WTC11 (cell line): ENCODE measurements at regions not wholly inside any gene's neighbourhood (a gene's known extent, or its start where the extent isn't known, plus 50 kb on each side); places are given as distances from the start of the nearest gene placed in this dataset.

ENCODE experiments used
- ATAC-seq: fragments of 200-7000 bp; cut with Tn5 transposase; 2 replicates; pipeline ENCODE4 v1.10.0; 2021; ENCODE audit warnings: mild to moderate bottlenecking, moderate library complexity
- CTCF ChIA-PET: fragments of 300-600 bp; sonication (Branson Sonifier 250); formaldehyde crosslinking; loops from one replicate; lab custom pipeline; 2021; ENCODE audit warnings: antibody characterized with exemption; lab: Charles Lee
- POLR2A ChIA-PET: fragments of 350-600 bp; sonication (Branson Sonifier 250); formaldehyde crosslinking; loops from one replicate; lab custom pipeline; 2021; ENCODE audit warnings: antibody characterized with exemption; lab: Charles Lee
- DNase-seq: peaks from one replicate; pipeline ENCODE4 v3.0.0; 2021; ENCODE audit warnings: low spot score
- H3K27ac Mint-ChIP-seq: 2 replicates; pipeline ENCODE4 v1.8.0; 2021; ENCODE audit warnings: mixed read lengths
- H3K27me3 Mint-ChIP-seq: 2 replicates; pipeline ENCODE4 v1.8.0; 2021; ENCODE audit warnings: low read depth, mild to moderate bottlenecking, moderate library complexity, mixed read lengths
- H3K36me3 Mint-ChIP-seq: 2 replicates; pipeline ENCODE4 v1.8.0; 2021; ENCODE audit warnings: mixed read lengths
- H3K4me1 Mint-ChIP-seq: 2 replicates; pipeline ENCODE4 v1.8.0; 2022; ENCODE audit warnings: mixed read lengths
- H3K4me3 Mint-ChIP-seq: 2 replicates; pipeline ENCODE4 v1.8.0; 2021; ENCODE audit warnings: mild to moderate bottlenecking, moderate library complexity, mixed read lengths
- H3K9me3 Mint-ChIP-seq: 2 replicates; pipeline ENCODE4 v1.8.0; 2021; ENCODE audit warnings: mixed read lengths
- ELF4 ChIP-seq: sonication (generic); formaldehyde crosslinking; IDR thresholded peaks from 2 replicates; pipeline ENCODE4 v1.8.1; 2022; ENCODE audit warnings: low read depth, mild to moderate bottlenecking, moderate library complexity, missing genetic modification reagents
- FOXK1 ChIP-seq: sonication (generic); formaldehyde crosslinking; IDR thresholded peaks from 2 replicates; pipeline ENCODE4 v1.8.0; 2022; ENCODE audit warnings: mild to moderate bottlenecking, moderate library complexity, missing genetic modification reagents
- GABPB1 ChIP-seq: sonication (generic); formaldehyde crosslinking; IDR thresholded peaks from 2 replicates; pipeline ENCODE4 v1.8.1; 2023; ENCODE audit warnings: mild to moderate bottlenecking, missing genetic modification reagents
- GRHL2 ChIP-seq: fragments of 250-450 bp; sonication (Bioruptor Pico); IDR thresholded peaks from 2 replicates; pipeline ENCODE4 v1.8.0; 2022; ENCODE audit warnings: mild to moderate bottlenecking, moderate library complexity; ENCODE audit not compliant: insufficient replicate concordance, severe bottlenecking
- MYBL2 ChIP-seq: sonication (generic); formaldehyde crosslinking; IDR thresholded peaks from 2 replicates; pipeline ENCODE4 v1.8.1; 2023; ENCODE audit warnings: mild to moderate bottlenecking, moderate library complexity, missing genetic modification reagents
- ZNF232 ChIP-seq: sonication (generic); formaldehyde crosslinking; IDR thresholded peaks from 2 replicates; pipeline ENCODE4 v1.8.0; 2022; ENCODE audit warnings: mild to moderate bottlenecking, missing genetic modification reagents
- TF ChIP-seq, protein P1 (sequence below): sonication (generic); formaldehyde crosslinking; IDR thresholded peaks from 2 replicates; pipeline ENCODE4 v1.8.0; 2022; ENCODE audit warnings: mild to moderate bottlenecking, missing genetic modification reagents
- TF ChIP-seq, protein P2 (sequence below): sonication (generic); formaldehyde crosslinking; IDR thresholded peaks from 2 replicates; pipeline ENCODE4 v1.8.0; 2022; ENCODE audit warnings: missing genetic modification reagents
- TF ChIP-seq, protein P3 (sequence below): sonication (generic); formaldehyde crosslinking; IDR thresholded peaks from 2 replicates; pipeline ENCODE4 v1.8.1; 2022; ENCODE audit warnings: mild to moderate bottlenecking, missing genetic modification reagents, moderate library complexity, borderline replicate concordance
- TF ChIP-seq, protein P4 (sequence below): sonication (generic); formaldehyde crosslinking; IDR thresholded peaks from 2 replicates; pipeline ENCODE4 v1.8.1; 2023; ENCODE audit warnings: mild to moderate bottlenecking, missing genetic modification reagents, borderline replicate concordance
- TF ChIP-seq, protein P5 (sequence below): fragments of 200-600 bp; IDR thresholded peaks from 2 replicates; pipeline ENCODE4 v1.8.0; 2022; ENCODE audit warnings: antibody characterized with exemption

DNA sequence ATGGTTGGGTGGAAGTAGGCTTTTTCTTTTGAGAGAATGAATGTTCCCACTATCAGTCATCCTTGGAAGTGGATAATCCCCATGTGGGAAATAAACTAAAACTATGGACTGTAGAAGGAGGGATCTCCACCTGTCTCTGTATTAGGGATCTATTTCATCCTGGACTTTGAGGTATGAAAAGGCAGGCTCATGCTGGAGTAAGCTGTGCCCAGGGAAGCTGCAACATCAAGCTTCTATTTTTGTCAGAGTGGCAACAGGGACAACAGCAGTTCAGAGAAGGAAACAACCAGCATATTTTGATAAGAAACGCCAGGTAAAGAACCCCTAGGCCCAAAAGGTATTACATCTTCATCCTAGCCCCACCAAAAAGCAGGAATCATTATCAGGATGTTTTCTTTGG lies 122.0 kb downstream of the MDH1 start:
- no peaks in the 10 kb centered on the region for H3K27me3 Mint-ChIP-seq
- peaks cover 29% of the 10 kb centered on the region for H3K36me3 Mint-ChIP-seq
- TF ChIP-seq ELF4, result no peak
- ATAC-seq, result no peak
- CTCF ChIA-PET, result interaction anchor here (2.1 kb wide), 1 partner anchor 12 kb away, joined by 7 read pairs; no protein-coding TSS in a partner anchor
- peaks cover 31% of the 10 kb centered on the region for H3K9me3 Mint-ChIP-seq
- POLR2A ChIA-PET, result no interaction called here
- no peaks in the 10 kb centered on the region for H3K4me1 Mint-ChIP-seq
- no peak for DNase-seq
- H3K27ac Mint-ChIP-seq, result no peak overlapping the region
- no peak overlapping the region for H3K4me3 Mint-ChIP-seq

DNA sequence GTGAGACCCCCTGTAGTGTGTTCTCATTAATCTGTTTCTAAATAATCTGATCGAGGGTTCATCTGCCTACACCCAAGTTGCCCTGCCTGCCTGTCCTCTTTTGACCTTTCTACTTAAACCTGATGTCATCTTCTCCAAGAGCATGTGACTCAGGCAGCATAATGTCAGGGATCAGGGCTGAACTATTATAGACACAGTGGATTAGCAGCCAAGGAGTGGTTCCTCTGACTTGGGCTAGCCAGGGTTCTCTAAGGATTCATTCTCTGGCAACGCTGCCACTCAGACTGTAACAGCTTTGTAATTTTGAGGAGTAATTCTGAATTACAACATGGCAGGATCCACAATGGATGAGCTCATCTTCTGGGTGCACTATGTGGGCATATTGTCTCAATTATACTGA lies 124.0 kb downstream of the MDH1 start:
- no peaks in the 10 kb centered on the region for H3K27me3 Mint-ChIP-seq
- ATAC-seq, result no peak
- CTCF ChIA-PET, result interaction anchor here (1.0 to 1.4 kb wide), 2 partner anchors 13 to 14 kb away, joined by 3 to 4 read pairs; no protein-coding TSS in a partner anchor
- POLR2A ChIA-PET, result no interaction called here
- H3K4me3 Mint-ChIP-seq, result no peak overlapping the region
- DNase-seq, result no peak
- peaks cover 17% of the 10 kb centered on the region for H3K9me3 Mint-ChIP-seq
- H3K4me1 Mint-ChIP-seq, result no peaks in the 10 kb centered on the region
- TF ChIP-seq, protein P1, sequence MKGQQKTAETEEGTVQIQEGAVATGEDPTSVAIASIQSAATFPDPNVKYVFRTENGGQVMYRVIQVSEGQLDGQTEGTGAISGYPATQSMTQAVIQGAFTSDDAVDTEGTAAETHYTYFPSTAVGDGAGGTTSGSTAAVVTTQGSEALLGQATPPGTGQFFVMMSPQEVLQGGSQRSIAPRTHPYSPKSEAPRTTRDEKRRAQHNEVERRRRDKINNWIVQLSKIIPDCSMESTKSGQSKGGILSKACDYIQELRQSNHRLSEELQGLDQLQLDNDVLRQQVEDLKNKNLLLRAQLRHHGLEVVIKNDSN (CRISPR knock-in tag), result no peak
- TF ChIP-seq GABPB1 (CRISPR knock-in tag), result no peak
- no peak for TF ChIP-seq ZNF232 (CRISPR knock-in tag)
- no peak for TF ChIP-seq GRHL2 (CRISPR knock-in tag)
- TF ChIP-seq FOXK1 (CRISPR knock-in tag), result no peak
- TF ChIP-seq, protein P2, sequence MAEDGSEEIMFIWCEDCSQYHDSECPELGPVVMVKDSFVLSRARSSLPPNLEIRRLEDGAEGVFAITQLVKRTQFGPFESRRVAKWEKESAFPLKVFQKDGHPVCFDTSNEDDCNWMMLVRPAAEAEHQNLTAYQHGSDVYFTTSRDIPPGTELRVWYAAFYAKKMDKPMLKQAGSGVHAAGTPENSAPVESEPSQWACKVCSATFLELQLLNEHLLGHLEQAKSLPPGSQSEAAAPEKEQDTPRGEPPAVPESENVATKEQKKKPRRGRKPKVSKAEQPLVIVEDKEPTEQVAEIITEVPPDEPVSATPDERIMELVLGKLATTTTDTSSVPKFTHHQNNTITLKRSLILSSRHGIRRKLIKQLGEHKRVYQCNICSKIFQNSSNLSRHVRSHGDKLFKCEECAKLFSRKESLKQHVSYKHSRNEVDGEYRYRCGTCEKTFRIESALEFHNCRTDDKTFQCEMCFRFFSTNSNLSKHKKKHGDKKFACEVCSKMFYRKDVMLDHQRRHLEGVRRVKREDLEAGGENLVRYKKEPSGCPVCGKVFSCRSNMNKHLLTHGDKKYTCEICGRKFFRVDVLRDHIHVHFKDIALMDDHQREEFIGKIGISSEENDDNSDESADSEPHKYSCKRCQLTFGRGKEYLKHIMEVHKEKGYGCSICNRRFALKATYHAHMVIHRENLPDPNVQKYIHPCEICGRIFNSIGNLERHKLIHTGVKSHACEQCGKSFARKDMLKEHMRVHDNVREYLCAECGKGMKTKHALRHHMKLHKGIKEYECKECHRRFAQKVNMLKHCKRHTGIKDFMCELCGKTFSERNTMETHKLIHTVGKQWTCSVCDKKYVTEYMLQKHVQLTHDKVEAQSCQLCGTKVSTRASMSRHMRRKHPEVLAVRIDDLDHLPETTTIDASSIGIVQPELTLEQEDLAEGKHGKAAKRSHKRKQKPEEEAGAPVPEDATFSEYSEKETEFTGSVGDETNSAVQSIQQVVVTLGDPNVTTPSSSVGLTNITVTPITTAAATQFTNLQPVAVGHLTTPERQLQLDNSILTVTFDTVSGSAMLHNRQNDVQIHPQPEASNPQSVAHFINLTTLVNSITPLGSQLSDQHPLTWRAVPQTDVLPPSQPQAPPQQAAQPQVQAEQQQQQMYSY (CRISPR knock-in tag), result no peak
- TF ChIP-seq, protein P3, sequence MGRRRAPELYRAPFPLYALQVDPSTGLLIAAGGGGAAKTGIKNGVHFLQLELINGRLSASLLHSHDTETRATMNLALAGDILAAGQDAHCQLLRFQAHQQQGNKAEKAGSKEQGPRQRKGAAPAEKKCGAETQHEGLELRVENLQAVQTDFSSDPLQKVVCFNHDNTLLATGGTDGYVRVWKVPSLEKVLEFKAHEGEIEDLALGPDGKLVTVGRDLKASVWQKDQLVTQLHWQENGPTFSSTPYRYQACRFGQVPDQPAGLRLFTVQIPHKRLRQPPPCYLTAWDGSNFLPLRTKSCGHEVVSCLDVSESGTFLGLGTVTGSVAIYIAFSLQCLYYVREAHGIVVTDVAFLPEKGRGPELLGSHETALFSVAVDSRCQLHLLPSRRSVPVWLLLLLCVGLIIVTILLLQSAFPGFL, result no peak
- TF ChIP-seq, protein P4, sequence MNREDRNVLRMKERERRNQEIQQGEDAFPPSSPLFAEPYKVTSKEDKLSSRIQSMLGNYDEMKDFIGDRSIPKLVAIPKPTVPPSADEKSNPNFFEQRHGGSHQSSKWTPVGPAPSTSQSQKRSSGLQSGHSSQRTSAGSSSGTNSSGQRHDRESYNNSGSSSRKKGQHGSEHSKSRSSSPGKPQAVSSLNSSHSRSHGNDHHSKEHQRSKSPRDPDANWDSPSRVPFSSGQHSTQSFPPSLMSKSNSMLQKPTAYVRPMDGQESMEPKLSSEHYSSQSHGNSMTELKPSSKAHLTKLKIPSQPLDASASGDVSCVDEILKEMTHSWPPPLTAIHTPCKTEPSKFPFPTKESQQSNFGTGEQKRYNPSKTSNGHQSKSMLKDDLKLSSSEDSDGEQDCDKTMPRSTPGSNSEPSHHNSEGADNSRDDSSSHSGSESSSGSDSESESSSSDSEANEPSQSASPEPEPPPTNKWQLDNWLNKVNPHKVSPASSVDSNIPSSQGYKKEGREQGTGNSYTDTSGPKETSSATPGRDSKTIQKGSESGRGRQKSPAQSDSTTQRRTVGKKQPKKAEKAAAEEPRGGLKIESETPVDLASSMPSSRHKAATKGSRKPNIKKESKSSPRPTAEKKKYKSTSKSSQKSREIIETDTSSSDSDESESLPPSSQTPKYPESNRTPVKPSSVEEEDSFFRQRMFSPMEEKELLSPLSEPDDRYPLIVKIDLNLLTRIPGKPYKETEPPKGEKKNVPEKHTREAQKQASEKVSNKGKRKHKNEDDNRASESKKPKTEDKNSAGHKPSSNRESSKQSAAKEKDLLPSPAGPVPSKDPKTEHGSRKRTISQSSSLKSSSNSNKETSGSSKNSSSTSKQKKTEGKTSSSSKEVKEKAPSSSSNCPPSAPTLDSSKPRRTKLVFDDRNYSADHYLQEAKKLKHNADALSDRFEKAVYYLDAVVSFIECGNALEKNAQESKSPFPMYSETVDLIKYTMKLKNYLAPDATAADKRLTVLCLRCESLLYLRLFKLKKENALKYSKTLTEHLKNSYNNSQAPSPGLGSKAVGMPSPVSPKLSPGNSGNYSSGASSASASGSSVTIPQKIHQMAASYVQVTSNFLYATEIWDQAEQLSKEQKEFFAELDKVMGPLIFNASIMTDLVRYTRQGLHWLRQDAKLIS, result no peak
- TF ChIP-seq MYBL2 (CRISPR knock-in tag), result no peak
- TF ChIP-seq, protein P5, sequence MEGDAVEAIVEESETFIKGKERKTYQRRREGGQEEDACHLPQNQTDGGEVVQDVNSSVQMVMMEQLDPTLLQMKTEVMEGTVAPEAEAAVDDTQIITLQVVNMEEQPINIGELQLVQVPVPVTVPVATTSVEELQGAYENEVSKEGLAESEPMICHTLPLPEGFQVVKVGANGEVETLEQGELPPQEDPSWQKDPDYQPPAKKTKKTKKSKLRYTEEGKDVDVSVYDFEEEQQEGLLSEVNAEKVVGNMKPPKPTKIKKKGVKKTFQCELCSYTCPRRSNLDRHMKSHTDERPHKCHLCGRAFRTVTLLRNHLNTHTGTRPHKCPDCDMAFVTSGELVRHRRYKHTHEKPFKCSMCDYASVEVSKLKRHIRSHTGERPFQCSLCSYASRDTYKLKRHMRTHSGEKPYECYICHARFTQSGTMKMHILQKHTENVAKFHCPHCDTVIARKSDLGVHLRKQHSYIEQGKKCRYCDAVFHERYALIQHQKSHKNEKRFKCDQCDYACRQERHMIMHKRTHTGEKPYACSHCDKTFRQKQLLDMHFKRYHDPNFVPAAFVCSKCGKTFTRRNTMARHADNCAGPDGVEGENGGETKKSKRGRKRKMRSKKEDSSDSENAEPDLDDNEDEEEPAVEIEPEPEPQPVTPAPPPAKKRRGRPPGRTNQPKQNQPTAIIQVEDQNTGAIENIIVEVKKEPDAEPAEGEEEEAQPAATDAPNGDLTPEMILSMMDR, result no peak
- H3K36me3 Mint-ChIP-seq, result peaks cover 14% of the 10 kb centered on the region
- no peak overlapping the region for H3K27ac Mint-ChIP-seq
